ENCODE measurements at regions not wholly inside any gene's neighbourhood (a gene's known extent, or its start where the extent isn't known, plus 50 kb on each side); places are given as distances from the start of the nearest gene placed in this dataset.
"Not testable (repeated sequence)": the region's sequence is repeated elsewhere in the genome, so short reads cannot be mapped to it uniquely, and the experiment has no call there.

DNA sequence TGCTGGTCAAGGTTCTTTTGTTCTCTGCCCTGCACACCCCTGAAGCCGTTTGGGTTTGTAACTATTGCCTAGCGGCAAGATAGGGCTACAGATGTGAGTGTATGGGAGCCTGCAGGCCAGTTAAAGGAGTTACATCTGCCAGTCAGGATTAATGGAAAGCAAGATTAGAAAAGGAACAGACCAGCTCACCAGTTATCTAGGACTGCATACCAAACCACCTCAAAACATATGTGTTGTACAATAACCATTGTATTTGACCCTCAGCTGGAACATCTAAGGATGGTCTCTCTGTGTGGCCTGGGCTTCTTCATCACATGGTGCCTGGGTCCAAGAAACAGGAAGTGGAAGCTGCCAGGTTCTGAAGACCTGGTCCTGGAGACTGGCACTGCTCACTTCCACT, 52.5 kb upstream of the FBXO28 start:
- DNase-seq (ENCODE audit: low read depth), result no peak

DNA sequence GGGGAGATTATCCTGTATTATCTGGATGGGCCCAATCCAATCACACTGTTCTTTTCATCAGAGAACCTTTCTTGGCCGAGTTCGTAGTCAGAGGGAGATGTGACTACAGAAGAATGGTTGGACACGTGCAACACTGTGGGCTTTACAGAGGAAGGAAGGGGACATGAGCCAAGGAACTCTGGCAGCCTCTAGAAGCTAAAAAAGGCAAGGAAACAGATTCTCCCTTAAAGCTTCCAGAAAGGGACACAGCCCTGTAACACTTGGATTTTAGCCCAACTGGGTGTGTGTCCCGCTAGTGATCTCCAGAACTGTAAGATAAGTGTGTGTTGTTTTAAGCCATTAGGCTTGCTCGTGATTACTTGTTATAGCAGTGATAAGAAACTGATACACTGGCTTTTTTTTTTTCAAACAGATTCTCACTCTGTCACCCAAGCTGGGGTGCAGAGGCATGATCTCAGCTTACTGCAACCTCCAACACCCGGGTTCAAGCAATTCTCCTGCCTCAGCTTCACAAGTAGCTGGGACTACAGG, 53.9 kb upstream of the FBXO28 start:
- DNase-seq (ENCODE audit: low read depth), result no peak

DNA sequence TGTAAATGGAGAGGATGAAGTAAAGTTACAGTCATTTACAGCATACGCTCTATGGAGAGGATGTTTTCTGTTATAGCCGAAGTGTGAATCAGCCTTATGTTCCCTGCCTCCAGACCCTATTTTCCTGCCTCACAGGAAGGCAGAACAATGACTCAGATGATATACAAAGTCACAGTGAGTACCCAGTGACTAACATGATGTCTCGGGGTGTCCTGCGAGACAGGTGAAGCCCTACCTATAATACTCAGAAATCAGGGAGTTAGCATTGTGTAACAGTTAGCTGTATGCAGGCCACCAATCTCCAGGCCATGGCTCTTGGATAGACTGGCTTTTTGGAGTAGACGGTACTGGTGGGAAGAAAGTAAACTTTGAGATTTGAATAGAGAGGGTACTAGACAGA, 55.6 kb upstream of the FBXO28 start:
- DNase-seq (ENCODE audit: low read depth), result no peak

DNA sequence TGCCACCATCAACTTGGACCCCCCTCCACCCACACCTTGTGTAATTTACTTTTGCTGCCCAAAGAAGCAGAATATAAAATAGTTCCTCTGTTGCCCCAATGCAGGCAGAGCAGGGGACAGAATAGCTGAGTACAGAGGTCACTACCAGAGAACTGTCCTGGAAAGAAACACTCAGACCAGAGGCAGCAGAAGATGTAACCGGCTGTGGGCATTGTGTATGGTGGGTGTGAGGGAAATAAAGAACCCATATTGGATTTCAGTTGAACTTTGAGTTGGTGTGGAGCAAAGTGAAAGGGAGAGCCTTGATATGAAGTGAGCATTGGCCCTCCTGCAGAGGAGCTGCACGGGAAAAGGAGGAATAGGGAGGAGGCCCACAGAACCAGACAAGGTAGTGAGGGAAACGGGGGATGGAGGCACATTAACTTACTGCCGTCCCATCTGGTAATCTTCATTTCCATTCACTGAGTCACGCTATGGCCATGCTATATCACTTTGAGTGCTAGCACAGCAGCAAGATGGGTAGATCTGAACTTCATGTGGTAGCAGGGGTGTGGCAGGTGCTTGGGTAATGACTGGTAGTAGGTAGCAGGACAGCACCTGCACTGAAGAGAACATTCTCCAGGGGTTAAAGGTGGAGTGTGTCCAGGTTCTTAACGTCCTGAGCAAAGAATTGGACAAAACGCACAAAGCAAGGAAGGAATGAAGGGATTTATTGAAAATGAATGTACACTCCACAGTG, 56.3 kb upstream of the FBXO28 start:
- DNase-seq (ENCODE audit: low read depth), result no peak

DNA sequence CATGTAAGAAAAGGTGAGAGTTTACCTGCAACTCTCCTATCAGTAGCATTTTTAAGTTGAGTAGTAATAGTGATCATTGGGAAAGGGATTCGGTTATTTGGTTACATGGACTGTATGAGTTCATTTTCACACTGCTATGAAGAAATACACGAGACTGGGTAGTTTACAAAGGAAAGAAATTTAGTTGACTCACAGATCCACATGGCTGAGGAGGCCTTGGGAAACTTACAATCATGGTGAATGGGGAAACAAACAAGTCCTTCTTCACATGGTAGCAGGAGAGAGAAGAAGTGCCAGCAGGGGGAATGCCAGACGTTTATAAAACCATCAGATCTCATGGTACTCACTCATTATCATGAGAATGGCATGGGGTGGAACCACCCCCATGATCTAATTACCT, 59.3 kb upstream of the FBXO28 start:
- DNase-seq (ENCODE audit: low read depth), result no peak

DNA sequence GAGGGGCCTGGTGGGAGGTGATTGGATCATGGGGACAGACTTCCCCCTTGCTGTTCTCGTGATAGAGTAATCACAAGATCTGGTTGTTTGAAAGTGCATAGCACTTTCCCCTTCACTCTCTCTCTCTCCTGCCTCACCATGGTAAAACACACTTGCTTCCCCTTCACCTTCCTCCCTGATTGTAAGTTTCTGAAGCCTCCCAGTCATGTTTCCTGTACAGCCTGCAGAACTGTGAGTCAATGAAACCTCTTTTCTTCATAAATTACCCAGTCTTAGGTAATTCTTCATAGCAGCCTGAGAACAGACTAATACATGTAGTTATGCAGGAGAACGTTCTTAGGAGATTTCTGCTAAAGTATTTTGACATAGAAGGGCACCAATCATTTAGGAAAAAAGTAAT, 59.9 kb upstream of the FBXO28 start:
- no peak for DNase-seq (ENCODE audit: low read depth)

DNA sequence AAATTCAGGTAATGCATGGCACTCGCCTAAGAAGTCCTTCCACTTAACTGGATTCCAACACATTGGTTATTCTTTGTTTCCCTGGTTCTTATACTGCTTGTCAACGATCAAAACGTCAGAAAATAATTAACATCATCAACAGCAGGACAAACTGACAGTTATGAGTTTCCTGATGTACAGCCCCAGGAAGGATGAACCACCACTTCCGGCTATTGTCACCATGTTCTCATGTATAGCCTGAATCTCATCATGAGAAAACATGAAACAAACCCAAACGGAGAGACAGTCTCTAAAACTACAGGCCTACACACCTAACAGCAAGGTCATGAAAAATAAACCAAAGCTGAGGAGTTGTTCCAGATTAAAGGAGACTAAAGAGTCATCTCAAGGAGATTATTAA, 60.5 kb upstream of the FBXO28 start:
- no peak for DNase-seq (ENCODE audit: low read depth)

DNA sequence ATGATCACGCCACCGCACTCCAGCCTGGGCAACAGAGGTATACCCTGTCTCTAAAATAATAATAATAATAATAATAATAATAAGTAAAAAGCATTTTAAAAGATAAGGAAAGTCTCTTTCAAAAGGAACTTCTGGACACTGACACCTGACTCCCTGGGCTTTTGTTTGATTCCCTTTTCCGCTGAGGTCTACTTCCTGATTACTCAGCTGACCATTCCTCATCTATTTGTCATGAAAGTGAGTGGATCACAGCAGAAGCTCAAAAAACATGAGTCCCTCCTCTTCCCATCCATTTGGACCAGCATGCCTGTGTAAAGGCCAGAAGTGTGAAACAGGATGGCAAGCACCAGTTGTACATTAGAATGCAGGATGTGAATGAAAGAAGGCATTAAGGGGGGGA, 61.1 kb upstream of the FBXO28 start:
- DNase-seq (ENCODE audit: low read depth), result no peak

DNA sequence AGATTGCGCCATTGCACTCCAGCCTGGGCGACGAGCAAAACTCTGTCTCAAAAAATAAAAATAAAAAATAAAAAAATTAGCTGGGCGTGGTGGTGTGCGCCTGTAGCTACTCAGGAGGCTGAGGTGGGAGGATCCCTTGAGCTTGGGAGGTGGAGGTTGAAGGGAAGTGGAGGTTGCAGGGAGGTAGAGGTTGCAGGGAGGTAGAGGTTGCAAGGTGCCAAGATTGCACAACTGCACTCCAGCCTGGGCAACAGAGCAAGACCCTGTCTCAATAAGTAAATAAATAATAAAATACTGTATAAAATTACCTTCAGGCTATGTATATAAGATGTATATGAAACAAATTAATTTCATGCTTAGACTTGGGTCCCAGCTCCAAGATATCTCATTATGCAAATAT, 62.1 kb upstream of the FBXO28 start:
- DNase-seq (ENCODE audit: low read depth), result not testable (repeated sequence)

DNA sequence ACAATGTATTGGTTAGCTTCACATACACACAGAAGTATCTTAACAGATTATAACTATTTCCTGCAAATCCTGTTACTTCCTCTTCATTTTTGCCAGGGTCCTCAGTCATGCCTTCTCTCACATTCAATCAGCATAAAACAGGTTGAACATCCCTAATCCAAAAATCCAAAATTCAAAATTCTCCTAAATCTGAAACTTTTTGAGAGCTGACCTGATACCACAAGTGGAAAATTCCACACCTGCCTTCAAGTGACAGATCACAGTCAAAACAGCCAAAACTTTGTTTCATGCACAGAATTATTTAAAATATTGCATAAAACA, 62.9 kb upstream of the FBXO28 start:
- DNase-seq (ENCODE audit: low read depth), result no peak

DNA sequence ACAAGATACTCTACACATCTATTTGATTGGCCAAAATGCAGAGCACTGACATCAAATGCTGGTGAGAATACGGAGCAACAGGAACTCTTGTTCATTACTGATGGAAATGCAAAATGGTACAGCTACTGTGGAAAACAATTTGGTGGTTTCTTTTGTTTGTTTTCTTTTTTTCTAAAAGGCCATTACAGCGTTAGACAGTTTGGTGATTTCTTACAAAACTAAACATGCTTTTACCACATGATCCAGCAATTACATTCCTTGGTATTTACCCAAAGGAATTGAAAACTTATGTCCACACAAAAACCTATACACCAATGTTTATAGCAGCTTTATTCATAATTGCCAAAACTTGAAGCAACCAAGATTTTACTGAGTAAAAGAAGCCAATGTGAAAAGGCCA, 66.4 kb upstream of the FBXO28 start:
- DNase-seq (ENCODE audit: low read depth), result no peak

DNA sequence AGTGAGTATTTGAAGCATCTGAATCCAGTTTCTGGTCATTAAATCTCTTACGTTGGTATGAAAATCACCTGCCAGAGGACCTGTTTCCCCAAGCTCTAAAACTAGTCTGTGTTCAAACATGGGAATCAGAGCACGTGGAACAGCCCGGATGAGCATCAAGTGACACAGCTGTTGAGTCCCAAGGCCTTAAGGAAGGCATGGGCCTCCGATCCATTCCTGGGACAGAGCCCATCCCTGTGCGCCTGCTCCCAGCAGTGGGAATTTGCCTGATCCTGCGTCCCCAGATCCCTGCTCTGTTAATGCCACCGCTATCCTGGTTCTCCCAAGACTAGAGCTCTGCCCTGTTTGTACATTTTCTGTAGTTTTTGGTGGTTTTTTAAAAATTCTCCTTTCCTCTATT, 68.4 kb upstream of the FBXO28 start:
- DNase-seq (ENCODE audit: low read depth), result no peak

DNA sequence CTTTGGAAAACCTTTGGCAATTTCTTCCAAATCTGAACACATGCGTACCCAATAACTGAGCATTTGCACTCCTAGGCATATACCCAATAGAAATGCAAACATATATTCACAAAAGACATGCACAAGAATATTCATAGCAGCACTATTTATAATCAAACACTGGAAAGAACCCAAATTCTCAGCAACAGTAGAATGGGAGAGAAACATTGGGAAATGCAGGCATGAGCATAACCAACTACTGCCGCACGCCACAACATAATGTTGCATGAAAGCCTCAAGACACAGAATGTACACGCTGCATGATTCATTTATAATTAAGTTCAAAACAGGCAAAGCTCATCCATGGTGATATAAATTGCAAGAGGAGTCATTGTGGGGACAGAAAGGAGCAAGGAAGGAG, 69.5 kb upstream of the FBXO28 start:
- no peak for DNase-seq (ENCODE audit: low read depth)

DNA sequence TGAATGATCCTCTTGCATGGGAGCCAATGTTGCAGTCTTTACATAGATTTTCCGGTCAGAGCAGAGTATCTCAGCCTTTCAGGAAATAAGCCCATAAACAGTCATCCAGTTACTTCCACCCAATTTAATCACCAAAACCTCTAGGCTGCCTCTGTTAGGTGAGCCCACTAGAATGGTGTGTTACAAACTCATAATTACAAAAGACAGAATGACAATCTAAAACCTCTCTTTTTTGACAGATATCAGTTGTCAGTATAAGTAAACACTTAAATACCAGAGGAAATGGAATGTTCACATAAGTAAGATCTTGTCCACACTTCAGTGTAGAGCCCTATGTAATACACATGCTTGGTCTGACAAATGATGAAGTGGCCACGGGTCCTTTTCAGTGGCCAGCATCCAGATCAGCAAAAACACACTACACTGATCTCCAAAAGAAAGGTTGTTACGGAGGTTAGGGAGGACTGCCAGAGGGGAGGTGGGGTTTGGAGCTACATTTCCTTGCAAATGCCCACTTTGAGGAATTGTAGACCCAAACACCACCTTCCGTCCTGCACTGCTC, 71.3 kb upstream of the FBXO28 start:
- DNase-seq (ENCODE audit: low read depth), result no peak

DNA sequence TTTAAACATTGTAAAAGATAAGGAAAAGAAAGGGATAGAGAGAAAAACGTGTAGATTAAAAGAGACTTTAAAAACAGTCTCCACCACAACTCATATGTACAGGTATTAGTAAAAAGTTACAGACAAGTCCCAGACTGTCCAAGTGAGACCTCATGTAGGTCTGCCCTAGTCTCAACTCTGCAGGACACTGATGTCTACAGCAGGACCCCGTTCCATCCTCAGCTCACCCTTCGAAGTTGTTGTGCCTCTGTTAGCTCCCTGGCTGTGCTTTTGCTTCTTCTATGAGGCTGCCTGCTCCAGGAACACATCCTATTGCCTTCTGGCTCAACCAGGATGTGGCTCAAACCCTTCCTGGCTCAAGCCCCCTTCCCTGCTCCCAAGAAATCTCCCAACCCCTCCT, 72.9 kb upstream of the FBXO28 start:
- DNase-seq (ENCODE audit: low read depth), result no peak

DNA sequence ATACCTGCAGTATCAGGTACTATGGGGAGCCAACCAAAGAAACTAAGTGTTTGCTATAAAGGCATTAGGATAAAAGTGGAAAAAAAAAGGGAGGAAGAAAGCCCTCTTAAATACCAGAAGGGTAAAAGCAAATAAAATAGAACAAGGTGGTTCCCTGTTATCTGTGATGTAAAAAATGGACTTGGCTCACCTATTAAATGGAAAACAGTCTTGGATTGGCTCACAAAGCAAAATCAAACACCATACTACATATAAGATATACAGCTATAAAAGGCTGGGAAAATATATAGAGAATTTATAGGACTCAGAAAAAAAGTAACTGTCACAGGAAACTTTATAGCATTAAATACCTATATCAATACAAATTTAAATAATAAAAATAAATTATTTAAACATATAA, 73.5 kb upstream of the FBXO28 start:
- not testable (repeated sequence) for DNase-seq (ENCODE audit: low read depth)

DNA sequence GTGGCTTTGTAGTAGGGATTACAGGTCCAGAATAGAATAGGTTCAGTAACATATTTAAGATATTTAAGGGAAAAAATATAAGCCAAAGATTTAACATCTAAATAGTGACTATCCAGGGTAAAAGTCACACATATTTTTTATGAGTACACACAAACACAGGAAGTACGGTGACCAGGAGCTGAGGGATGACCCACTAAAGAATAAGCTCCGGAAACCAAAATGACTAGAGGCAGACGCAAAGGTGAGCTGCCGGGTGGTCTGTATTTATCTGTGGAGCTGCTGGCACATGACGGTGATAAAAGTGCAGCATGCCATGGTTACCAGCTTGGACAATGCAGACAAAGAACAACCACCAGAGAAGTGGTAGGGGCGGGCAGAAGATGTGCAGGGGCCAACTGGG, 73.9 kb upstream of the FBXO28 start:
- not testable (repeated sequence) for DNase-seq (ENCODE audit: low read depth)

DNA sequence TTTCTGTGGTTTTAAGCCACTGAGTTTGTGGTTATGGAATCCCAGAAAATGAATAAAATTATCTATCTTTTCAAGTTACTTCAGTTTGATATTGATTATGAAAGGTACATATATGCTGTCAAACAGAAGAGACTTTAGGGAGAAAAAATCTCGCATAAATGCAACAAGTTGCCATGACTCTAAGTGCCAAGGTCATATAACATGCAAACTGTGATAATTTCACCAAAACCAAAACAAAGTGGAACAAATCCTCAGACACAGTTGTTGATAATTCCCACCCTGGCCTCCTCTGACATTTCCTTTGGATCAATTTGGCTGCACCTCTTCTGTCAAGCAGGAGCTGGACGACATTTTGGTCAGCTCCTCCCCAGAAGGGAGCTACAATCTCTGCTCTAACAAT, 75.1 kb upstream of the FBXO28 start:
- DNase-seq (ENCODE audit: low read depth), result not testable (repeated sequence)

DNA sequence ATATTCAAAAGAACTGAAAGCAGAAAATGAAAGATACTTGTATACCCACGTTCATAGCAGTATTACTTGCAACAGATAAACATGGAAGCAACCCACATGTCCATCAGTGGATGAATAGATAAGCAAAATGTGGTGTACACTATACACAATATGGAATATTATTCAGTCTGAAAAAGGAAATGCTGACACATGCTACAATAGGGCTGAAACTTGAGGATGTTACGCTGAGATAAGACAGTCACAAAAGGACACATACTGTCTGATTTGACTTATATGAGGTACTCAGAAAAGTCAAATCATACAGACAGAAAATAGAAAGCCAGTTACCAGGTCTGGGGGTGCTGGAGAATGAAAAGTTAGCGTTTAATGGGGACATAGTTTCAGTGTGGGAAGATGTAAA, 76.5 kb upstream of the FBXO28 start:
- not testable (repeated sequence) for DNase-seq (ENCODE audit: low read depth)

DNA sequence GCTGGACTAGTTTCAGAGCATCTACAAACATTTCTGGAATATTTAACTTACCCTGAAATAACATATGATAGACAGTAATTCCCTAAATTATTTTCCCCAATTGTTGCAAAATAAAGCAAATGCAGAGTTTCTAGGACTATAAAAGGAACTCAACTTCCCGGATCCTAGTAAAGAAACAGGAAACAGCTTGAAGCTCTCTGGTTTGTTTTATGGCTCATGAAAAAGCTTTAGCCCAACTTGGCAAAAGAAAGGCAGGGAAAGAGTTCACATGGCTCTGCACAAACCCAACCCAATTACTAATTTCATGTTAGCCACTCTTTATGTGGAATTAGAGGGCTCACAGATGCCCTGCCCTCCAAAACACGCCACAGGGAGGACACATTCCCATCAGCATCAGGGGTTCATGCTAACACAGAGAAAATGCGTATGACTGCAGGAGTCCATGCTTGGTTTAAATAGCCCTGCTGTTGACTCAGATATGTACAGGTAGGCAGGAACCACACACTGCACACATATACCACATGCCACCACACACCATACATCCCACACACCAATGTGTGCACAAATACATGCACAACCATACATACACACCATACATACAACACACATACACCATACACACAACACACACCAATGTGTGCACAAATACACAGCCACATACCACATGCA, 81.2 kb upstream of the FBXO28 start:
- DNase-seq (ENCODE audit: low read depth), result not testable (repeated sequence)

DNA sequence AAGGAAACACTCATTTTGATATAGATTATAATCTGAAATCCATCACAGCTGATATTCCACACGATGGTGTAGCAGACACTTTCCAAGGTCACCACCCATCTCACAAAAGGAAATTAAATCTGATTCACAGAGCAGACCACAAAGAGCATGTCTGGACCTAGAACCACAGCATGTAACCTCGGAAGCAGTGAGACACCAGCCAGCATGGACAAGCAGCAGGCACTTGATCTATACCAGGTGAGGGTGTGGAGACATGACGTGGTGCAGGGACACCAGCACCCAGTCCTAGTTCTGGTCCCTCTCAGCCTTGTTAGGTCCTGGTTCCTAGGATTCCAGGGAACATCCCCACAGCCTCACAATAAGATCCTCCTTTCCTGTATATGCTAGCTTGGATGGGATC, 81.9 kb upstream of the FBXO28 start:
- DNase-seq (ENCODE audit: low read depth), result not testable (repeated sequence)

DNA sequence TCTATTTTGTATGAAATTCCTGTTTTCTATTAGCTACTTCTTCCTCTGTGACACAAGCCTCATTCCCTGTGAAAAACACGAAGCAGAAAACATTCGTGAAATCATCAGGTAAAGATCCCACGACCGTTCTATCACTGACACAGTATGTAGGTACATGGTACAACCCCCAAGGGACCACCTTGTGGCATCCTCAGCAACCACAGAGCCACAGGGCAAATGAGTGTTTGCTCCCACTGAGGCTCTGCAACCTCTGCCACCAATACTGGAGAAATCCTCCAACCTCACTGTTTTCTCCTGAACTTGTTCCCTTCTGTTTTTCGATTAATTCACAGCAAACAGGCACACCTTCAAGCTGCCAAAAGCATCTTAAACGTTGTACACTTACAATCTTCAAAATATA, 83.7 kb upstream of the FBXO28 start:
- DNase-seq (ENCODE audit: low read depth), result not testable (repeated sequence)

DNA sequence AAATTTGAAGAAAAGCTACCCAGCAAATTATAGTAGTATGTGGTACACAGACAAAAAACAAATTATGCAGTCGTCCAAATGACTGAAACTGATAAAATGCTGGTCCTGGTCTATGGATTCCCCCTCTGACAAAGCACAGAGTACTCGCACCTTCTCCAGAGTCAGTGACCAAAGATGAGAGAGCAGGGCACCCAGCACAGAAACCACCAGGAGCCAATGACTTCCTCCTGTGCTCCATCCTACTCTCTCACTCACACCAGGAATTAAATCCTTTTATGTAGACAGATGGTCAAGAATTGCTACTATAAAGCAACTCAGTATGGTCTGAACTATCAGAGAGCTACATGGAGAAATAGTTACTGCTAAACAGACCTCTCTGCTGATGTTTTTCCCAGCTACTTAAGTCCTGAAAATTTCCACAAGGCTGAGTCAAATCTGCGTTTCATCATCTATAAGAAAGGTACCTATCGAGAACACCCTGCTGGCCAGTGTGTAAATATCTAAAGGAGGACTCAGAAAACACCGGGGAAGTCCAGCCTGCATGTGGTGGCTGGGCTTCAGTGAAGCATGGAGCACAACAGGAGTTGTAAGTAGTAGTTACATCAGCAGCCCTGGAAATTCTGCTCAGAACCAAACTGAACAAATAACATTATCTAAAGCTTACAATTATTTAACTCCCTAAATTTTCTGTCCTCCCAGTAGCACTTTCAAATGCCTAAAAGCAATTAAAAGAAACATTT, 84.5 kb upstream of the FBXO28 start:
- DNase-seq (ENCODE audit: low read depth), result not testable (repeated sequence)

Data from activated gamma-delta T cell treated with anti-CD3 and anti-CD28 coated beads, Interleukin-2, amount 50 U/mL, for 16 hours (primary cell).